ENCODE measurements at regions not wholly inside any gene's neighbourhood (a gene's known extent, or its start where the extent isn't known, plus 50 kb on each side); places are given as distances from the start of the nearest gene placed in this dataset.
"Not testable (repeated sequence)": the region's sequence is repeated elsewhere in the genome, so short reads cannot be mapped to it uniquely, and the experiment has no call there.

GRCh38 chr5:109575506-109575905, 114.2 kb upstream of the MAN2A1 start:
- no peak for DNase-seq

- DNase-seq: no peak
These were observed 114.7 kb upstream of the MAN2A1 start for GRCh38 chr5:109574985-109575384.

- no peak for DNase-seq
These were observed 116.0 kb upstream of the MAN2A1 start for GRCh38 chr5:109573766-109574165.

- DNase-seq: no peak
These were observed 116.5 kb upstream of the MAN2A1 start for GRCh38 chr5:109573256-109573655.

- DNase-seq: no peak
These were observed 117.9 kb upstream of the MAN2A1 start for GRCh38 chr5:109571785-109572184.

- no peak for DNase-seq
These were observed 119.3 kb upstream of the MAN2A1 start for GRCh38 chr5:109570362-109570874.

GRCh38 chr5:109567374-109568044, 122.2 kb upstream of the MAN2A1 start:
- peak; percentile 81 for DNase-seq

- DNase-seq: no peak
These were observed 123.4 kb upstream of the MAN2A1 start for GRCh38 chr5:109566361-109566760.

GRCh38 chr5:109563739-109564138, 126.0 kb upstream of the MAN2A1 start:
- no peak for DNase-seq

- DNase-seq: no peak
These were observed 126.5 kb upstream of the MAN2A1 start for GRCh38 chr5:109563189-109563588.

- DNase-seq: no peak
These were observed 127.3 kb upstream of the MAN2A1 start for GRCh38 chr5:109562441-109562840.

- DNase-seq: no peak
These were observed 128.3 kb upstream of the MAN2A1 start for GRCh38 chr5:109561447-109561846.

GRCh38 chr5:109560554-109560953, 129.2 kb upstream of the MAN2A1 start:
- DNase-seq: no peak

- no peak for DNase-seq
These were observed 130.8 kb upstream of the MAN2A1 start for GRCh38 chr5:109558952-109559351.

- no peak for DNase-seq
These were observed 131.4 kb upstream of the MAN2A1 start for GRCh38 chr5:109558364-109558763.

- no peak for DNase-seq
These were observed 135.9 kb upstream of the MAN2A1 start for GRCh38 chr5:109553846-109554245.

- DNase-seq: not testable (repeated sequence)
These were observed 138.5 kb upstream of the MAN2A1 start for GRCh38 chr5:109551234-109551633.

- no peak for DNase-seq
These were observed 139.7 kb upstream of the MAN2A1 start for GRCh38 chr5:109550077-109550476.

- DNase-seq: no peak
These were observed 136.7 kb upstream of the PJA2 start for GRCh38 chr5:109546461-109546860.

- DNase-seq: not testable (repeated sequence)
These were observed 135.1 kb upstream of the PJA2 start for GRCh38 chr5:109544873-109545272.

- DNase-seq: not testable (repeated sequence)
These were observed 128.9 kb upstream of the PJA2 start for GRCh38 chr5:109538692-109539091.

- DNase-seq: not testable (repeated sequence)
These were observed 125.3 kb upstream of the PJA2 start for GRCh38 chr5:109535090-109535489.

- peak; percentile 11 for DNase-seq
These were observed 124.0 kb upstream of the PJA2 start for GRCh38 chr5:109533751-109534272.
